Islet precursor cell (in vitro differentiated cells): ENCODE measurements at regions not wholly inside any gene's neighbourhood (a gene's known extent, or its start where the extent isn't known, plus 50 kb on each side); places are given as distances from the start of the nearest gene placed in this dataset.

ENCODE experiments used
- DNase-seq: peaks from one replicate; pipeline ENCODE4 v3.0.0-alpha.2; 2018

DNA sequence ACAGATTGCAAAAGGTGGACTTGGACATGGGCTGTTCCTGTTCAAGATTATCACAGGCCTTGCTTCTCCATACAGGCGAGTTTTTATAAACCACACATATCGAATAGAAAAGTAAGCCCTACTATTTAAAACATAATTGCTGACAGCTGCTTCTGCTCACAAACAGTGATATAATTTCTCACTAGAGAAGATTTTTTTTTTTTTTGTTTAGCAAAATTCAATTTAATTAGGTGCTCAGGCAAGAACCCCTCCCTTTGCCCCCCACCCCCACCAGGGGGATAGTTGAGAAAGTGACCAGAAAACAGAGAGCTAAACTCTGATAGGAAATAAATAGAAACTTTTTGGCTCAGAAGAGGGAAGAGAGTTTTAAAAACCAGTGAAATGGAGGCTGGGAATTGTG is 132.8 kb upstream of the CRY1 start:
- no peak for DNase-seq

DNA sequence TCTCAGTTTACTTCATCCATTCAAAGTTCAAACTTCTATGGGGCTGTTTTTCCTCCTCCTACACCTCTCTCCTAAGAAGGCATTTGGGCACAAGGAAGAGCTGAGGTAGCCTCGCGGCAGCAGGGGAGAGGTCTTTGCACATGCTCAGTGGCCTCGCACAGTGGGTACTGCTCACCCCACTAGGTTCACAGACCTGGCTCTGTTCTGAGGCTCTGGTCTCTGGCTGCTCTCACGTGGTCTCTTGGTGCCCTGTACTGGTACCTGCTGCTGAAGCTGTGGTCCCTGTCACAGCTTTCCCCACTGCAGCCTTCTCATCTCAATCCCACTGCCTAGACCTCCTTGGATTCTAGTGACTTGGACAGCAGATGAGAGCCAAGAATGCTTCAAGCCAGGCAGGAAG is 134.7 kb upstream of the CRY1 start:
- DNase-seq: peak; percentile 55

DNA sequence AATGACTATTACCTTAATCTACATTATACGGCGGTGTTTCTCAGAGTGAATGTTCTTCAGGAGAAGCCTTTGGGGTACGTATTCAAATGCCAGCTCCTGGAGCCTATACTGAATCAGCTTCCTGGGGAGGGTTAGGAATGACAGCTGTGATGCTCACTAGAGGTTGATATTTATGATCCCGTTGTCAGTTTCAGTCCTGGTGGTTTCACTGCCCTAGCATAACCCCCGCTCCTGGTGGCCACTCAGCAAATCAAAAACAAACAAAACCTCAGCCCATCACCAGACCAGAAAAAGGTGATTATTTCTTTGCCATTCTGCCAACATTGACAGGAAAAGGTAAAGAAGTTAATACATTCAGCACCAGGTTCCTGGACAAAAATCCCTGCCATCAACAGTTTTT is 136.5 kb upstream of the CRY1 start:
- DNase-seq: peak; percentile 47

DNA sequence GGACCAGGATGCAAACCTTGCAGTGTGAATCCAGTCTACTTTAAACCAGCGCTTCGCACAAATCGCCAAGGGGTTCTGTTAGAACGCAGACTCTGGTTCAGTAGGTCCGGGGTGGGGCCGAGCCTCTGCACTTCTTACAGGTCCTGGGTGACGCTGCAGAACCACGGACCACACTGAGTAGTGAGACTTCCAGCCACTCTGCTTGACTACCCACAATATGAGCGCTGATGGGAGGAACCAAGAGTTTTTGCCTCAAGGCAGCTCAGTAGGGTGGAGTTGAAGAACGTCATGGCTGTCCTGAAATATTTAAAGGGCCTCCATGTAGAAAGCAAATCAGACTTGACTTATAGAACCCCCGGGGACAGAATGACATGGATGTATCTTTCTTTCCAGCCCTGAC is 138.0 kb upstream of the CRY1 start:
- DNase-seq: peak; percentile 50

DNA sequence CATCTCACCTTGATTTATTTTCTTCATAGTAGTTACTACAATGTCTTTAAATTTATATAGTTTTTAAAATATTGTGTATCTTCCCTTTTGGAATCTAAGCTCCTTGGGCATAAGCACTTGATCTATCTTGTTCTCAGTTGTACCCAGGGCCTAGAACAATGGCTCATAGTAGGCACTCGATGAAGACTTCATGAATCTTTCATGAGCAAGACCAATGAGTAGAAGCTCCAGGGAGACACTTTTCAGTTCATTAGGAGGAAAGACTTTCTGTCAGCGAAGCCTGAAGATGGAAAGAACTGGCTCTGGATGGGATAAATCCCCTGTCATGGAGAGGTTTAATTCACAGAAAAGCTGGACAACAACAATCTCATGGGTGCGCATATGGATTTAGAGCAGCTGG is 140.2 kb upstream of the CRY1 start:
- DNase-seq: peak; percentile 16

DNA sequence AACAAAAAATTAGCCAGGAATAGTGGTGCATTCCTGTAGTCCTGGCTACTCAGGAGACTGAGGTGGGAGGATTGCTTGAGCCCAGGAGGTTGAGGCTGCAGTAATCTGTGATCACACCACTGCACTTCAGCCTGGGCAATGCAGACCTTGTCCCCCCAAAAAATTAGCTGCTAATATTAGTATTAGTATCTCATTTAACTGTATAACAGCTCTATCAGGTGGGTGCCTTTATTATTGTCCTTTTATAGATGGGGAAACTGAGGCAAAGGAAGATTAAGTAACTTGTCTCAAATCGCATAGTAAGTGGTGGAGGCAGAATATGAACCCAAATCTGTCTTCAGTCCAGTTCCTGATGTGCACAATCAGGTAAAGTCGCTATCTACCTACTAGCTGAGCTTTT is 142.3 kb upstream of the CRY1 start:
- no peak for DNase-seq

DNA sequence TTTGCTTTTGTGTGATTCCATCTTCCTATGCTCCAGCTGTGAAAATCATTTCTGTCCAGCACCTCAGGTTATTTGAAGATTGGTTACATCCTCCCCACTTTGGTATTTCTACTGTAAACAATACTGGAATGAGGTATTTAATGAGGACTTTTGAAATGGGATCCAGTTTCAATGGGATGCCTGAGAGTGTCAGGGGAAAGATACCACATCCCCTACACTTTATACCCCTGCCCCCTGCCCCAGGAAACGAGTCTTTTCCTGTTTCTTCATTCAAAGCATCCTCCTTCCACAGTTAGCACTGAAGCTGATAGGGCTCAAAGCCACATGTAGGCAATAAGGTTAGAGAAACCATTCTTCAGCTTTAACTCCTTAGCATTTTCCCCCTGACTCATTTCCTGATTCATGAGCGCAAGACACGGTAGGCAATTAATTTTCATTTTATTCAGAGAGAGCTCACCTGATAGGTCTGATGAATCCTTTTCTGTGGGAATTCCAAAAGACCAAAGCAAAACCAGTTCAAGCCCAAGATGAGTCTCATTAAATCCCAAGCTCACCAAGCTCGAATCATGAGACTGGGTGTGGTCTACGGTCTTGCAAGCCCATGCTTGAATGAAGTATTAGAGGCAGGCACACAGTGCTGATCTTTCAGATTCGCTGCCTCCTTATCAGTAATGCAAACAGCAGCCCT is 143.6 kb upstream of the CRY1 start:
- no peak for DNase-seq

DNA sequence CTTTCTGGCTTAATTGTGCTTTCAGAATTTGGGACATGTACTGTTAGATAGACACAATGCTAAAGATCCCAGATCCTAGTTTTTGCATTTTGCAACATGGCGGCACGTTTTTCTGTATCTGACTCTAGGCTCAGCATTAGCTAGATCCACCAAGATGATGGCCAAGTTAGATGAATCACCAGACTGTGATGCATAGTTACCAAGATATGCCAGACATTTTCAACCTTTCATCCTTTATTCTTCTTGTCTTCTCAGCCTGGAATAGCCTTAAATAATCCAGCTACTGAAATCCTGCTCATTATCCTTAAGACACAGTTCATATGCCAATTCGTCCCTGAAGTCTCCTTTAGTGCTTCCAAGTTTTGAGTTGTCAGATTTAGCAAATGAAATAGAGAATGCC is 144.9 kb upstream of the CRY1 start:
- DNase-seq: no peak

DNA sequence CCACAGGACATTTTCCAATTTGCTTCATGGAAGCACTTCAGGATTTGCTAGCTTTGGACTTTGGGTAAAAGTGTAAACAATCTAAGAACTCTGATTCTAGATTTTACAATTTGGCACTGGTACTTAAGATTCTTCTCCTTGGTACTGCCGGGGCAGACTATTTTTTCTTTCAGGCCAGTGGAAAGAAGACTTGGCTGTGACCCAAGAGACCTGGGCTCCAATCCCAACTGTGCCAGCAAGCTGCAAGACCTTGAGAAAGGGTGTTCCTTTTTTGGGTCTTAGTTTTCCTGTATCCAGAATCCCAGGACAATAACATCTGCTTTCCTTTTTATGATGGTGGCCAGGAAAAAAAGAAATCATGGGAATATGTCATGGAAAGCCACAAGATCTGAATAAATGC is 148.1 kb upstream of the CRY1 start:
- DNase-seq: no peak

DNA sequence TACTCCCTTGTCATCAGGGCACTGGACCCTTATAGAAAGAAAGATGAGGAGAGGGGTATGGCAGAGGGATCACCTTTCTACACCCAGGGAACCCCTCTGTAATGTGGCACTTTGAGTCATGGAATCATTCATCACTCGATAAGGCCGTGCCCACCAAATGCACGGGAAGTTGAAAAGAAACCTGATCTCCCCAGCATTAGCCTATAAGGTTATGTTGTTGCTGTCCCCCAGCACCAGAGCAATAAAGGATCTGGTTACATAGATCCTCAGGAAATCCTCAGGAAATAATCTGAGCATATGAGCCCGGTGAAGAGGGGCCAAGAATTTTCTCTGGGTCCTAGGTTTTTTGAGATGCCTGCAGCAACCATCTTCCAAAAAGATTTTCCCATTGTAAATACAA is 148.8 kb upstream of the CRY1 start:
- no peak for DNase-seq

DNA sequence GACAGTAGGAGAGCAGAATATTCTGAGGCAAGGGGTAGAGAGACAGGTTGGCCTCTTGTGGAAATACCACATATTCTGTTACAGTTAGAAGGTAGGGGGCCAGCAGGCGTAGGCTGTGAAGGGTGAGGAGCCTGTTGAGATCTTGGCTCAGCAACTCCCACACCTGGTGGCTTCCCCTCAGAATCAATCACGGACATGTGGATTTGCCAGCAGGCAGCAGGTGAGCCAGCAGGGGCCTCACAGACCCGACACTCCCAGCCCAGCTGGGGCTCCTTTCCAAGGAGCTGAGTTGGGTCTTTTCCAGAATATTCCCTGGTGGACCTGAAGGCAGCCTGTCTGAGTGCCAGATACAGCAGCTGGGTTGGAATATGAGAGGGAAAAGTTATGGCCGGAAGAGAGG is 150.0 kb upstream of the CRY1 start:
- DNase-seq: no peak

DNA sequence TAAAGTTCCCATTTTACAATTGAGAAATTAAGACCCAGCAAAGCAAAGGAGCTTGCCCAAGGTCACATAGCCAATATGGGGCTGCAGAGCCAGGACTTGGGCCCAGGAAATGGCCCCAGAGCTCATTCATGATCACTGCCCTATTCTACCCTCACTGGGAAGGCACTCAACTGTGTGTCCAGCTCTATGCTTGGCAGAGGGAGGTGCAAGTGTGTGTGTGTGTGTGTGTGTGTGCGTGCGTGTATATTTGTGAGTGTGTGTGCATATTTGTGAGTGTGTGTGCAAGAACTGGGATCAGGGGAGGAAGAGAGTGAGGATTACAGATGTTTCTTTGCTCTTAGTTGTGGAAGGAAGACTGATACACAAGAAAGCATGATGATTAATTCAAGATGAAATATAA is 151.2 kb upstream of the CRY1 start:
- peak; percentile 35 for DNase-seq

DNA sequence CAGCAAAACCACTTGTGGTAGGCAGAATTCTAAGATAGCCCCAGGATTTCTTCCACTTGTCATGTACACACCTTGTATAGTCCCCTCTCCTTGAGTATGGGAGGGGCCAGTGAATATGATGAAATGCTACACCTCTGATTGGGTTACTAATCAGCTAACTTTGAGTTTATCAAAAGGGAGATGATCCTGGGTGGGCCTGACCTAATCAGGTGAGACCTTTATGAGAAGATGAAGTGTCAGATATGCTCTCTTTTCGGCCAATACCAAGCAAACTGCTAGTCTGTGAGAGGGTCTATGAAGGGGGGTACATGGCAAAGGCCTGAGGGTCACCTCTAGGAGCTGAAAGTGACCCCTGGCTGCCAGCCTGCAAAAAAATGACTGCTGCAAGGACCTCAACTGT is 154.3 kb upstream of the CRY1 start:
- no peak for DNase-seq

DNA sequence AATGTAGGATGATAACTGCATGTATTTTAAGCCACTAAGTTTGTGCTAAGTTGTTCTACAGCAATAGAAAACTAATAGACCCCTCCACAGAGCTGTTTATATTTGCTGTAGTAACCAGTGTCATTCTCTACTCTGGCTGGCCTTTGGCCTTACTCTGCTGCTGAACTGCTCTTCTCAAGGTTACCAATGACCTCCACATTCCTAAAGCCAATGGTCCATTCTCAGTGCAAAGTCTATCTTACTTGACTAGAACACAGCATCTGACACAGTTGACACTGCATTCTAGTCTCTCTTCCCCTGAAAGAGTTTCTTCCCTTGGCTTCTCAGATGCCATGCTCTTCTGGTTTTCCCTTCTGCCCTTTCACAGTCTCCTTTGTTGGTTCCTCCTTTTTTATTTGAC is 154.8 kb upstream of the CRY1 start:
- DNase-seq: no peak

DNA sequence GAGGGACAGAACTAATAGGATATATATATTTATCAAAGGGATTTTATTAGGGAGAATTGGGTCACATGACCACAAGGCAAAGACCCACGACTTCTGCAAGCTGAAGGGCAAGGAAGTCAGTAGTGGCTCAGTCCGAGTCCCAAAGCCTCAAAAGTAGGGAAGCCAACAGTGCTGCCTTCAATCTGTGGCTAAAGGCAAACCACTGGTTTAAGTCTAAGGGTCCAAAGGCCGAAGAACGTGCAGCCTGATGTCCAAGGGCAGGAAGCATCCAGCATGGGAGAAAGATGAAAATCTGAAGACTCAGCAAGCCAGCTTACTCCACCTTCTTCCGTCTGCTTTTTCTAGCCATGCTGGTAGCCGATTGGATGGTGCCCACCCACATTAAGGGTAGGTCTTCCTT is 157.9 kb upstream of the CRY1 start:
- no peak for DNase-seq

DNA sequence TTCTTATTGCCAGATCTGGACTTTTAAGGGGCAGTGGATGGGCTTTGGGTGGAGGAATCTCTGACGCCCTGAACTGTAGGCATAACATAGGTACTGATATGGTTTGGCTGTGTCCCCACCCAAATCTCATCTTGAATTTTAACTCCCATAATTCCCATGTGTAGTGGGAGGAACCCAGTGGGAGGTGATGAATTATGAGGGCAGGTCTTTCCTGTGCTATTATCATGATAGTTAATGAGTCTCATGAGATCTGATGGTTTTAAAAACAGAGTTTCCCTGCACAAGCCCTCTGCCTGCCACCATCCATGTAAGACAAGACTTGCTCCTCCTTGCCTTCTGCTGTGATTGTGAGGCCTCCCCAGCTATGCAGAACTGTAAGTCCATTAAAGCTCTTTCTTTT is 160.0 kb upstream of the CRY1 start:
- DNase-seq: no peak

DNA sequence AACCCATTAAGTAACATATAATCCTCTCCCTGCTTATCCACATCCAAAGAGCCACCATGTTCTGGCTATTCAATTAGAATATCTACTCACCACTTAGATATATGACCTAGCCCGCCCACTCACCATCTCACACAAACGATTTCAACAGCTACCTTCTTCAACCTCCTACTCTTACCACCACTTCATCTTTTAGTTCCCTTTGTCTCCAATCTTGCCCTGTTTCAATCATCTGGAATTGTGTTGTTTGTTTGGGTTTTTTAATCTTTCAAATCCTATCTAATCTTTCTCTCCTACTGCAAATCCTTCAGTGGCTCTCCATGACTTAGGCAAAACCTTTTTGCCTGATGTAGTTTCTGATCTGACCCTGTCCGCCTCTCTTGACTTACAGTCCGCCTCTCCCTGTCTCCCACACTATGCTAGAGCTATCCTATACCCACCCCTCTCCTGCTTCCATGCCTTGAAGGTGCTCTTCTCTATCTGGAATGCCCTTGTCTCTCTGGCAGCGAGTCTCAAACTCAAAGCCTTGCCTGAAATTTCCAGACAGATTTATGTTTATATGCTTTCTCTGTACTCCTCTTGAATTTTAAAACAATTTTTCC is 161.0 kb upstream of the CRY1 start:
- DNase-seq: no peak

DNA sequence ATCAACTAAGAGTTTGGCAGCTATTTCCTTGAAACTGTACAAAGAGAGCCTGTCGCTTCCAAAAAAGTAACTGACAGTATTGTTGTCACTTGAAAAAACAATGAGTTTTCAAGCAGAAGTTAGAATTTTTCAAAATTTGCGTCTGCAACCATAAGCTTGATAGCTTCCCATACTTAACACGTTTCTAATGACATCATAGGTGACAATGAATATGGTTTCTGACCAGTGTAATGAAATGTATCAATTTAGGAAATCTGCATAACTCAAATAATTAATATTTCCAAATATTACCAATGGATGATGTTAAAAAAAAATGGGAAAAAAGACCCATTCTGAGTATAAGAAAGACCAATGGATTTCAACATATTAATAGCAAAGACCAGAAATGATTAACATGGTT is 165.4 kb upstream of the CRY1 start:
- no peak for DNase-seq

DNA sequence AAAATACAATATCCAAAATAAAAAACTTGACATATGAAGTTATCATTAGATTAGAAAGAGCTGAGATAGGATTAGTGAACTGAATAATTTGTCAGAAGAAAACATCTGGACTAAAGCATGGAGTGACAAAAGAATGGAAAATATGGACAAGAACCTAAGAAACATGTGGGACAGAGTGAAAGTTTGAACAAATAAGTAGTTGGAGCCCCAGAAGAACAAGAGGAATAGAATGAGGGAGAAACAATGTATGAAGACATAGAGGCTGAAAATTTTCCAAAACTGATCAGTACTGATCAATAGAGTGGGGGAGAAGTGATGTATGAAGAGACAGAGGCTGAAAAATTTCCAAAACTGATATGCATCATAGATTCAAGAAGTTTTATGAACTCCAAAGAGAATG is 170.6 kb upstream of the CRY1 start:
- no peak for DNase-seq

DNA sequence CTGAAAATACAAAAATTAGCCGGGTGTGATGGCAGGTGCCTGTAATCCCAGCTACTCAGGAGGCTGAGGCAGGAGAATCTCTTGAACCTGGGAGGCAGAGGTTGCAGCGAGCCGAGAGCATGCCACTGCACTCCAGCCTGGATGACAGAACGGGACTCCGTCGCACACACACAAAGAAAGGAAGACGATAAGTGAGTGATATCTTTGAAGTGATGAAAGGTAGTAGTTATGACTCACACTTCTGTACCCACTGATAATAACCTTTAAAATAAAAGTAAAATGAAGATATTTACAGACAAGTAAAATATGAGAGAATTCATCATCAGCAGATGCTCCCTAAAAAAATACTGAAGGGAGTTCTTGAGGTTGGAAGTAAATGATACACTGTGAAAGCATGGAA is 171.3 kb upstream of the CRY1 start:
- no peak for DNase-seq

DNA sequence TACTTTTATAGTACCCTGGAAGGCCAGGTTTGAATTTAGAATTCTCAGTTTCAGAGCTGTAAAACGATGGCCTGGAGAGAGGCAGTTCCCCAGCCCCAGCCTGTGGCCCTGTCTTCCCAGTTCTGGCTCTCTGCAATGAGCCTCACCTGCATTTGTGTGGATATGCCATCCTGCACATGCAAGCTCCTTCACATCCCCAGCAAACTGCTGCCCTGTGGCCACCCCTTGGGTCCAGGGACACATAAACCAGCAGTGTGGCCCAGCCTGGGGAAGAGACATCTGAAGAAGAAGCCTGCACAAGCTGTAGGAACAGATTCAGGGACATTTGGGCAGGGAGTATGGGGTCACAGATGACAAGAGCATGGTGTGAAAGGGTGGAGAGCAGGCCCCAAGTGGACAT is 174.3 kb upstream of the CRY1 start:
- no peak for DNase-seq

DNA sequence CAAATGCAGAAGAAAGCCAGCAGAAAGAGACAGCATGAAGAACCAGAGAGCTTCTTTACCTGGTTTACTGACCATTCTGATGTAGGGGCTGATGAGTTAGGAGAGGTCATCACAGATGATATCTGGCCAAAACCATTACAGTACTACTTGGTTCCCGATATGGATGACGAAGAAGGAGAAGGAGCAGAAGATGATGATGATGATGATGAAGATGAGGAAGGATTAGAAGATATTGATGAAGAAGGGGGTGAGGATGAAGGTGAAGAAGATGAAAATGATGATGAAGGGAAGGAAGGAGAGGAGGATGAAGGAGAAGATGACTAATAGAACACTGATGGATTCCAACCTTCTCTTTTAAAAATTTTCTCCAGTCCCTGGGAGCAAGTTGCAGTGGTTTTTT is 178.2 kb upstream of the CRY1 start:
- no peak for DNase-seq

DNA sequence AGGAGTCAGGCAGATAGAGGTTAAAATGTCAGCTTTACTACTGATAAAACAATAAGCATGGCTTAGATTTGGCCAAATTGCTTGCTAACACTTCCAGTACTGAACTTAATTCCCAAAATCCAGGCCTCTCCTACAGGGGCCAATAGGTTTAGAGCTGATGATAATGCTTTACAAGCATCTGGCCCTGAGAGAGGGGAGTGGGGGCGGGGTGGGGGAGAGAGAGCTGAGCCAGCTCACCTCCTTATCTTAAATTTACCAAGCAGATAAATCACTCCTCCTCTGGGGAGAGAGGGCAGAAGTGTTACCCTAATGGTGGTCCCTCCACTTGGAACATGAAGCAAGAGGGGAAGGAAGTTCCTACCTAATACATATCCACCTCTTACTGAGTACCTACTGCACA is 182.2 kb upstream of the CRY1 start:
- no peak for DNase-seq

DNA sequence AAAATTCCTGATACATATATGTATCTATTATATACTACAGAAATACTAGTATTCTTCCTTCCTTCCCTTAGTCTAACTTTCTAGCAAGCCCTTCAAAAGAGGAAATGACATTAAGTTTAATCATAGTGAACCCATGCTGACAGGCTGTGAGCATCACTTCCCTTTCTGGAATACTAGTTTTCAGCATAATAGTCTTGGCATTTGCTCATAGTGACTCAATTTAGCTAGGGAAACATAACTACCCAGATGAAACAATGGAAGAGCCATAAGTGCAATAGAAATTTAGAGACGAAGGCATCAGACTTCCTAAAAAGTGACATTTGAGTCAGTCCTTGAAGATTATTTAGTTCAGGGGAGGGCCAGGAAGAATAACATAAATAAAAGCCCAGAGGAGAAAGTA is 184.5 kb upstream of the CRY1 start:
- no peak for DNase-seq

DNA sequence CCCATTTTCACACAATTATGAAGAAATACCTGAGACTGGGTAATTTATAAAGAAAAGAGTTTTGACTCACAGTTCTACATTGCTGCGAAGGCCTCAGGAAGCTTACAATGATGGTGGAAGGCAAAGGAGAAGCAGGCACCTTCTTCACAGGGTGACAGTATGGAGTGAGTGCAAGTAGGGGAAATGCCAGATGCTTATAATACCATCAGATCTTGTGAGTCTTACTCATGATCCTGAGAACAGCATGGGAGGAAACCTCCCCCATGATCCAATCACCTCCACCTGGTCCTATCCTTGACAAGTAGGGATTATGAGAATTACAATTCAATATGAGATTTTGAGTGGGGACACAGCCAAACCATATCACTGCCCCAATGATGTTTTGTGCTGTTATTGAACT is 189.3 kb upstream of the CRY1 start:
- no peak for DNase-seq

DNA sequence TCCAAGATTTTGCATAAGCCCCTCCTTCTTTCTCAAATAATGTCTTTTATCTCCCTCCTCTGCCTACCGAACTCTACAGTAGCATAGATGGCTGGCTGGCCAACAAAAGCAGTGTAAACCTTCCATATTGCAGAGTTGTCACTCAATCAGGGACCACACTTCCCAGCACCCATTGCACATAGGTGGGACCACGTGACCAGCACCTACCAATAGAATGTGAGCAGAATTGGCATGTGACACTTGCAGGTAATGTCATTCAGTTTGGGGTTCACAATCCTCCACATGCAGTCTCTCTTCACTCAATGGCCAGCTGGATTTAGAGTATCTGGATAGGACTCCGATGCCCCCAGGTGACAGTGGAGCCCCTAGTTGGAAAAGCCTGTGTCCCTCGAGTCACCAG is 190.3 kb upstream of the CRY1 start:
- no peak for DNase-seq
